Dedifferentiated amniotic fluid mesenchymal stem cell (primary cell): ENCODE measurements at regions not wholly inside any gene's neighbourhood (a gene's known extent, or its start where the extent isn't known, plus 50 kb on each side); places are given as distances from the start of the nearest gene placed in this dataset.
"Not testable (repeated sequence)": the region's sequence is repeated elsewhere in the genome, so short reads cannot be mapped to it uniquely, and the experiment has no call there.

ENCODE experiments used
- DNase-seq: peaks from one replicate; pipeline ENCODE4 v3.0.0-alpha.2; 2016; ENCODE audit errors: extremely low spot score

- no peak for DNase-seq
These were observed 75.8 kb upstream of the BACH2 start for GRCh38 chr6:90372450-90372849.

GRCh38 chr6:90370493-90370959 lies 73.9 kb upstream of the BACH2 start:
- DNase-seq, result no peak

- no peak for DNase-seq
These were observed 73.0 kb upstream of the BACH2 start for GRCh38 chr6:90369651-90370050.

- DNase-seq, result peak; percentile 100
These were observed 72.4 kb upstream of the BACH2 start for GRCh38 chr6:90369024-90369519.

GRCh38 chr6:90368601-90369000 lies 72.0 kb upstream of the BACH2 start:
- DNase-seq, result no peak

- no peak for DNase-seq
These were observed 71.4 kb upstream of the BACH2 start for GRCh38 chr6:90368001-90368400.

GRCh38 chr6:90365565-90366219 lies 69.0 kb upstream of the BACH2 start:
- DNase-seq, result no peak

GRCh38 chr6:90365002-90365401 lies 68.4 kb upstream of the BACH2 start:
- no peak for DNase-seq

- DNase-seq, result no peak
These were observed 67.6 kb upstream of the BACH2 start for GRCh38 chr6:90364286-90364685.

GRCh38 chr6:90362318-90362717 lies 65.7 kb upstream of the BACH2 start:
- DNase-seq, result no peak

GRCh38 chr6:90361174-90361573 lies 64.5 kb upstream of the BACH2 start:
- no peak for DNase-seq

- not testable (repeated sequence) for DNase-seq
These were observed 61.6 kb upstream of the BACH2 start for GRCh38 chr6:90358036-90358770.

GRCh38 chr6:90356012-90356421 lies 59.4 kb upstream of the BACH2 start:
- DNase-seq, result no peak

- no peak for DNase-seq
These were observed 58.3 kb upstream of the BACH2 start for GRCh38 chr6:90354961-90355360.

- DNase-seq, result peak; percentile 35
These were observed 55.1 kb upstream of the BACH2 start for GRCh38 chr6:90351696-90352095.

GRCh38 chr6:90350689-90351554 lies 54.3 kb upstream of the BACH2 start:
- DNase-seq, result no peak

- no peak for DNase-seq
These were observed 50.8 kb upstream of the BACH2 start for GRCh38 chr6:90347411-90347851.

- no peak for DNase-seq
These were observed 50.1 kb upstream of the BACH2 start for GRCh38 chr6:90346729-90347128.
